Osteoblast (primary cell): ENCODE measurements at regions not wholly inside any gene's neighbourhood (a gene's known extent, or its start where the extent isn't known, plus 50 kb on each side); places are given as distances from the start of the nearest gene placed in this dataset.

Experiments used
- DNase-seq: peaks from one replicate; pipeline ENCODE4 v3.0.0; 2011; ENCODE audit warnings: low spot score, mixed read lengths; ENCODE audit not compliant: insufficient read length; ENCODE audit errors: missing footprints
- H2AFZ ChIP-seq: 2 replicates; pipeline ENCODE4 v1.6.0; 2011; ENCODE audit warnings: mild to moderate bottlenecking, low read length
- H3K27ac ChIP-seq: 2 replicates; pipeline ENCODE4 v1.5.1; 2011; ENCODE audit warnings: mild to moderate bottlenecking, low read depth, low read length, moderate library complexity
- H3K27me3 ChIP-seq: 2 replicates; pipeline ENCODE4 v1.6.0; 2012; ENCODE audit warnings: mild to moderate bottlenecking, control low read depth, inconsistent platforms, low read length, moderate library complexity; ENCODE audit not compliant: insufficient read depth
- H3K36me3 ChIP-seq: 2 replicates; pipeline ENCODE4 v1.5.1; 2011; ENCODE audit warnings: mild to moderate bottlenecking, low read length, control low read depth, moderate library complexity; ENCODE audit not compliant: insufficient read depth
- H3K4me1 ChIP-seq: 2 replicates; pipeline ENCODE4 v1.5.1; 2011; ENCODE audit warnings: mild to moderate bottlenecking, low read length, control low read depth, moderate library complexity; ENCODE audit not compliant: insufficient read depth
- H3K4me2 ChIP-seq: 2 replicates; pipeline ENCODE4 v1.6.0; 2011; ENCODE audit warnings: mild to moderate bottlenecking, low read length; ENCODE audit not compliant: insufficient read depth
- H3K4me3 ChIP-seq: fragments of 200-600 bp; sonication (generic); 3 replicates; pipeline ENCODE4 v1.5.1; 2012; ENCODE audit warnings: mild to moderate bottlenecking, low read length, inconsistent platforms; ENCODE audit not compliant: insufficient read depth
- H3K79me2 ChIP-seq: 2 replicates; pipeline ENCODE4 v1.6.0; 2012; ENCODE audit warnings: mild to moderate bottlenecking, low read length, control low read depth, inconsistent platforms; ENCODE audit not compliant: insufficient read depth
- H3K9me3 ChIP-seq: 2 replicates; pipeline ENCODE4 v1.5.1; 2011; ENCODE audit warnings: low read depth, low read length, control low read depth
- H4K20me1 ChIP-seq: 2 replicates; pipeline ENCODE4 v1.6.0; 2012; ENCODE audit warnings: mild to moderate bottlenecking, low read length, control low read depth; ENCODE audit not compliant: insufficient read depth
- TF ChIP-seq, protein P1 (sequence below): IDR thresholded peaks from 2 replicates; pipeline ENCODE4 v1.5.1; 2011; ENCODE audit warnings: mild to moderate bottlenecking, low read depth, low read length, moderate library complexity; ENCODE audit errors: extremely low read depth

DNA sequence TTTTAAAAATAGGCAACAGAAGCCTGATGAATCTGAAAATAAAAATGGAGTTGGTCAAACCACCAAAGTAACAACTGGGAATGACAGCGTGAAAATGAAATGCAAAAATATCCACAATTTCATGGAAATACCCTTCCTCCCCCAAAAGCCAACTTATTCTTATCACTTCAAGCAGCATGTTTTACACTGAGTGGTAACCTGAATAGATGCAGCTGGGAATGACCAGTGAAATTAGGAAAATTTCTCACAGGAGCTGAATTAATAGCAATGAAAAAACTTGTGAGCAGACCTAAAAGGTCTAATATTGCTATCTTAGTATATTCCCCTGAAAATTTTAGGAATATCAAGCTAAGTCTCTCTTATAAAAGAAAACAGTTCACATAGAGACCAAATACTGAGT, 239.0 kb downstream of the PCDH18 start:
- H4K20me1 ChIP-seq, result no peaks in the 10 kb centered on the region
- peak overlapping the region; percentile 80 for H2AFZ ChIP-seq
- no peaks in the 10 kb centered on the region for H3K9me3 ChIP-seq
- no peaks in the 10 kb centered on the region for H3K79me2 ChIP-seq
- peaks cover 13% of the 10 kb centered on the region for H3K4me1 ChIP-seq
- H3K27ac ChIP-seq, result no peak overlapping the region
- peak overlapping the region; percentile 49 for H3K4me2 ChIP-seq
- no peaks in the 10 kb centered on the region for H3K36me3 ChIP-seq
- peak overlapping the region; percentile 22 for H3K4me3 ChIP-seq
- no peaks in the 10 kb centered on the region for H3K27me3 ChIP-seq
- TF ChIP-seq, protein P1, sequence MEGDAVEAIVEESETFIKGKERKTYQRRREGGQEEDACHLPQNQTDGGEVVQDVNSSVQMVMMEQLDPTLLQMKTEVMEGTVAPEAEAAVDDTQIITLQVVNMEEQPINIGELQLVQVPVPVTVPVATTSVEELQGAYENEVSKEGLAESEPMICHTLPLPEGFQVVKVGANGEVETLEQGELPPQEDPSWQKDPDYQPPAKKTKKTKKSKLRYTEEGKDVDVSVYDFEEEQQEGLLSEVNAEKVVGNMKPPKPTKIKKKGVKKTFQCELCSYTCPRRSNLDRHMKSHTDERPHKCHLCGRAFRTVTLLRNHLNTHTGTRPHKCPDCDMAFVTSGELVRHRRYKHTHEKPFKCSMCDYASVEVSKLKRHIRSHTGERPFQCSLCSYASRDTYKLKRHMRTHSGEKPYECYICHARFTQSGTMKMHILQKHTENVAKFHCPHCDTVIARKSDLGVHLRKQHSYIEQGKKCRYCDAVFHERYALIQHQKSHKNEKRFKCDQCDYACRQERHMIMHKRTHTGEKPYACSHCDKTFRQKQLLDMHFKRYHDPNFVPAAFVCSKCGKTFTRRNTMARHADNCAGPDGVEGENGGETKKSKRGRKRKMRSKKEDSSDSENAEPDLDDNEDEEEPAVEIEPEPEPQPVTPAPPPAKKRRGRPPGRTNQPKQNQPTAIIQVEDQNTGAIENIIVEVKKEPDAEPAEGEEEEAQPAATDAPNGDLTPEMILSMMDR, result no peak
- DNase-seq, result no peak

DNA sequence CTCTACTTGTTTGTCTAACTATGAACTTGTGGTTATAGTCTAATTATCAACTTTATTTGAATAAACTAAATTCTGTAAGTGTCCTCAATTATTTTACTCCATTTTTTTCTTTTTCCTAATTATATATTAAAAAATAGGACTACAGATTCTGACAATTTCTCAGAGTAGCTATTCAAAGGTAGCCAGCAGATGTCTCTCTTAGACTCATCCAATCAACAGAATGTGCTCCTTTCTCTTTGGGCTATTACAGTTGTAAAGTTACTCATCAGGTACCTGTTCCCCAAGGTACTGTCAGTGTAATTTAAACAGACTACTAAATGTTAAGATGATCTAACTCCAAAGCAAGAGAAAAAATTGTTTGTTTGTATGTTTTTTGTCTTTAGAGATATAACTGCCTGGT, 248.6 kb downstream of the PCDH18 start:
- Histone ChIP-seq H2AFZ (no peak overlapping the region), H3K27ac (no peak overlapping the region), H3K4me3 (no peak overlapping the region), H3K9me3 (no peaks in the 10 kb centered on the region), H4K20me1 (no peaks in the 10 kb centered on the region), H3K27me3 (no peaks in the 10 kb centered on the region), H3K36me3 (no peaks in the 10 kb centered on the region), H3K4me1 (peaks cover 2% of the 10 kb centered on the region), H3K4me2 (no peak overlapping the region), H3K79me2 (no peaks in the 10 kb centered on the region)
- DNase-seq, result no peak
- TF ChIP-seq, protein P1, result peak; percentile 54

DNA sequence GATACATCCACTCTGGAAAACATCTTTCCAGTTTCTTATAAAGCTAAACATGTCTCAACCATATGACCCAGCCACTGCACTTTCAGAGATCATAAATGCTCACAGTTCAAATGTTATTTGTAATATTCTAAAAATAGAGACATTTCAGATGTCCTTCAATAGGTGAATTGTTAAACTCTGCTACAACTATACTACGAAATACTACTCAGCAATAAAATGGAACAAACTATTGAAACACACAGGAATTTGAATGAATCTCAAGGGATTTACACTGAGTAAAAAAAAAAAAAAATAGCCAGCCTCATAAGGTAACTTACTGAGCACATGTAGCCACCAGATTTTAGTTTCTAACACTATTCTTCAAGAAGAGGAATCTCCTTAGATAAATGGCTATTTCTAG, 253.9 kb downstream of the PCDH18 start:
- Histone ChIP-seq H3K4me2 (no peak overlapping the region), H3K79me2 (no peaks in the 10 kb centered on the region), H3K4me3 (no peak overlapping the region), H3K36me3 (no peaks in the 10 kb centered on the region), H3K4me1 (peaks cover 10% of the 10 kb centered on the region), H3K27me3 (no peaks in the 10 kb centered on the region), H4K20me1 (no peaks in the 10 kb centered on the region), H3K9me3 (no peaks in the 10 kb centered on the region), H3K27ac (no peak overlapping the region), H2AFZ (no peak overlapping the region)
- TF ChIP-seq, protein P1, result no peak
- no peak for DNase-seq

DNA sequence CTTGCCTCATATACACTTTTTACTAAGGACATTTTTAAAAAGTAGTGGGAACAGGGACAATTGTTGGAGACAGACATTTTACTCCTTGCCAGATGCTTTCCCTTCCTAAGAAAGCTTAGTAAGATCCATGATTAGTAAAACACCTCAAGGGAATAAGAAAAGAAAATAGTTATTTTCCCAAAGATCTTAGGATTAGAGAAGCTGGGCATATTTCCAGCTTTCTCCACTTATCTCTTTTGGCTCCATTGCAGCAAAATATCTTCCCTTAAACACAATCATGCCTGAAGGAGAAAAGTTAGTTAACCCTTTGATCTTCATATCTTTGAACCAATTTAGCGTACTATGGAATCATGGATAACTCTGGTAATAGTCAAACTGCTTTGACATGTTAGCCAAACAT, 257.9 kb downstream of the PCDH18 start:
- peaks cover 8% of the 10 kb centered on the region for H3K4me1 ChIP-seq
- no peaks in the 10 kb centered on the region for H3K36me3 ChIP-seq
- H3K27ac ChIP-seq, result no peak overlapping the region
- H3K9me3 ChIP-seq, result no peaks in the 10 kb centered on the region
- H3K79me2 ChIP-seq, result no peaks in the 10 kb centered on the region
- H2AFZ ChIP-seq, result no peak overlapping the region
- no peaks in the 10 kb centered on the region for H4K20me1 ChIP-seq
- TF ChIP-seq, protein P1, result no peak
- peak overlapping the region; percentile 21 for H3K4me2 ChIP-seq
- no peaks in the 10 kb centered on the region for H3K27me3 ChIP-seq
- peak; percentile 45 for DNase-seq
- no peak overlapping the region for H3K4me3 ChIP-seq
